ENCODE measurements at regions not wholly inside any gene's neighbourhood (a gene's known extent, or its start where the extent isn't known, plus 50 kb on each side); places are given as distances from the start of the nearest gene placed in this dataset.

DNA sequence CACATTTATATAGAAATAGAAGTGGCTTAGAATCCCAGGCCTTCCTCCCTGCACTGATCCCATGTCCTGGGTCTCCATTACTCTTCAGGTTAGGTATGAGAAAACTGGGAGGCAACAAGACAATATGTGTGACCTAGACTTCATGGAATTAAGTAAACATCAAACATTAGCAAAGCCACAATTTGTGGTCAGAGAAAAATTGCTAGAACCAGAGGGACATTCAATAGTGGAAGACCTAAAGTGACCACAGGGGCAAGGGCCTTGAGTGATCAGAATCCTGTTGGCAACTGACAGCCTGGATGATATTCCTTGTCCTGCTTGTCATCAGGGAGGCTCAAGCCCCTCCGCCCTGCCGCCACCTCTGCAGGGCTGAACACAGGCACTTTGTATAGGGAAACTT lies 322.8 kb upstream of the CTNNB1 start:
- TF ChIP-seq, protein P1, sequence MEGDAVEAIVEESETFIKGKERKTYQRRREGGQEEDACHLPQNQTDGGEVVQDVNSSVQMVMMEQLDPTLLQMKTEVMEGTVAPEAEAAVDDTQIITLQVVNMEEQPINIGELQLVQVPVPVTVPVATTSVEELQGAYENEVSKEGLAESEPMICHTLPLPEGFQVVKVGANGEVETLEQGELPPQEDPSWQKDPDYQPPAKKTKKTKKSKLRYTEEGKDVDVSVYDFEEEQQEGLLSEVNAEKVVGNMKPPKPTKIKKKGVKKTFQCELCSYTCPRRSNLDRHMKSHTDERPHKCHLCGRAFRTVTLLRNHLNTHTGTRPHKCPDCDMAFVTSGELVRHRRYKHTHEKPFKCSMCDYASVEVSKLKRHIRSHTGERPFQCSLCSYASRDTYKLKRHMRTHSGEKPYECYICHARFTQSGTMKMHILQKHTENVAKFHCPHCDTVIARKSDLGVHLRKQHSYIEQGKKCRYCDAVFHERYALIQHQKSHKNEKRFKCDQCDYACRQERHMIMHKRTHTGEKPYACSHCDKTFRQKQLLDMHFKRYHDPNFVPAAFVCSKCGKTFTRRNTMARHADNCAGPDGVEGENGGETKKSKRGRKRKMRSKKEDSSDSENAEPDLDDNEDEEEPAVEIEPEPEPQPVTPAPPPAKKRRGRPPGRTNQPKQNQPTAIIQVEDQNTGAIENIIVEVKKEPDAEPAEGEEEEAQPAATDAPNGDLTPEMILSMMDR (IDR thresholded peaks at IDR 0.05): no peak
- no peak for TF ChIP-seq POLR2A (IDR thresholded peaks at IDR 0.05)
